AG04450 (cell line): ENCODE measurements at regions not wholly inside any gene's neighbourhood (a gene's known extent, or its start where the extent isn't known, plus 50 kb on each side); places are given as distances from the start of the nearest gene placed in this dataset.

ENCODE experiments used
- CTCF ChIA-PET: fragments of 300-600, 350-600 bp; formaldehyde crosslinking; extraction: SDS; loops from one replicate; lab custom pipeline; 2022; ENCODE audit warnings: antibody characterized with exemption, inconsistent platforms; lab: Charles Lee
- POLR2A ChIA-PET: fragments of 350-600 bp; formaldehyde crosslinking; extraction: SDS; loops from one replicate; lab custom pipeline; 2021; ENCODE audit warnings: antibody characterized with exemption, inconsistent platforms; lab: Yijun Ruan, JAX
- DNase-seq: peaks from one replicate; pipeline ENCODE4 v3.0.0-alpha.2; 2011; ENCODE audit warnings: low read depth, low spot score
- H3K27ac ChIP-seq: one replicate; pipeline ENCODE4 v1.5.1; 2012; ENCODE audit warnings: low read depth, low read length, control low read depth
- H3K27me3 ChIP-seq: one replicate; pipeline ENCODE4 v1.6.0; 2012; ENCODE audit warnings: low read length; ENCODE audit not compliant: control insufficient read depth, insufficient read depth
- H3K4me3 ChIP-seq: 2 replicates; pipeline ENCODE4 v1.5.1; 2011; ENCODE audit warnings: mild to moderate bottlenecking, low read depth, low read length, control low read depth
- H3K9me3 ChIP-seq: 2 replicates; pipeline ENCODE4 v1.5.1; 2012; ENCODE audit warnings: low read length; ENCODE audit not compliant: control insufficient read depth, insufficient read depth
- TF ChIP-seq, protein P1 (sequence below): IDR thresholded peaks from 2 replicates; pipeline ENCODE4 v1.5.1; 2011; ENCODE audit warnings: low read depth, low read length, control low read depth, inconsistent platforms

DNA sequence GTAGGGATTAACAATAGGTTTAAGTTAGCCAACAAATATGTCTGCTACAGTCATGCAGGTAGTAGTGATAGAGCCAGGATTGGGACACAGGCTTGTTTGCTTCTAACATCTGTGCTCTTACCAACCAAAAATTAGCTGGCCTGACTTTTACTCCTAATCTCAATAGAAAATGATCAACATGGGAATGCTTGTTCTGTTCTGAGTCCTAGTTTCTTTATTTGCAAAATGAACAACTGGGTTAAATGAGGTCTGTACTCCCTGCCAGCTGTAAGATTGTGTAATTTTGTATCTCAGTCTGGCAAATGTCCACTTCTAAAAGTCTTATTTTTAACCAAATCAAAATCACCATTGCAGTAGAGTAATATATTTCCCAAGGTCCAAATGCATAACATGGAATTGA lies 216.8 kb downstream of the NMUR2 start:
- no peak for DNase-seq
- ChIA-PET POLR2A (no interaction called here), CTCF (no interaction called here)
- TF ChIP-seq, protein P1, sequence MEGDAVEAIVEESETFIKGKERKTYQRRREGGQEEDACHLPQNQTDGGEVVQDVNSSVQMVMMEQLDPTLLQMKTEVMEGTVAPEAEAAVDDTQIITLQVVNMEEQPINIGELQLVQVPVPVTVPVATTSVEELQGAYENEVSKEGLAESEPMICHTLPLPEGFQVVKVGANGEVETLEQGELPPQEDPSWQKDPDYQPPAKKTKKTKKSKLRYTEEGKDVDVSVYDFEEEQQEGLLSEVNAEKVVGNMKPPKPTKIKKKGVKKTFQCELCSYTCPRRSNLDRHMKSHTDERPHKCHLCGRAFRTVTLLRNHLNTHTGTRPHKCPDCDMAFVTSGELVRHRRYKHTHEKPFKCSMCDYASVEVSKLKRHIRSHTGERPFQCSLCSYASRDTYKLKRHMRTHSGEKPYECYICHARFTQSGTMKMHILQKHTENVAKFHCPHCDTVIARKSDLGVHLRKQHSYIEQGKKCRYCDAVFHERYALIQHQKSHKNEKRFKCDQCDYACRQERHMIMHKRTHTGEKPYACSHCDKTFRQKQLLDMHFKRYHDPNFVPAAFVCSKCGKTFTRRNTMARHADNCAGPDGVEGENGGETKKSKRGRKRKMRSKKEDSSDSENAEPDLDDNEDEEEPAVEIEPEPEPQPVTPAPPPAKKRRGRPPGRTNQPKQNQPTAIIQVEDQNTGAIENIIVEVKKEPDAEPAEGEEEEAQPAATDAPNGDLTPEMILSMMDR = no peak
- H3K9me3 ChIP-seq = no peaks in the 10 kb centered on the region
- H3K27me3 ChIP-seq = no peaks in the 10 kb centered on the region
- no peak overlapping the region for H3K27ac ChIP-seq
- no peak overlapping the region for H3K4me3 ChIP-seq

DNA sequence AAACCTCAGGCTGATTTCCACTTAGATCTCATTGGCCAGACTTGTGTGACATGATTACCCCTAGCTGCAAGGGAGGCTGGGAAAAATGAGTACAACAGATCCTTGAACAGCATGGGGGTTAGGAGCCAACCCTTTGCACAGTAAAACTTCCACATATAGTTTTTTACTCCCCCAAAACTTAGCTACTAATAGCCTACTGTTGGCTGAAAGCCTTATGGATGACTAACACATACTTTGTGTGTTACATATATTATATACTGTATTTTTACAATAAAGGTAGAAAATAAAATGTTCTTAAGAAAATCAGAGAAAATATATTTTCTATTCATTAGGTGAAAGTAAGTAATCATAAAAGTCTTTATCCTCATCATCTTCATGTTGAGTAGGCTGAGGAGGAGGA lies 217.4 kb downstream of the NMUR2 start:
- ChIA-PET CTCF (no interaction called here), POLR2A (no interaction called here)
- no peaks in the 10 kb centered on the region for H3K27me3 ChIP-seq
- H3K27ac ChIP-seq = no peak overlapping the region
- no peak overlapping the region for H3K4me3 ChIP-seq
- no peak for DNase-seq
- H3K9me3 ChIP-seq = no peaks in the 10 kb centered on the region
- TF ChIP-seq, protein P1 = no peak

DNA sequence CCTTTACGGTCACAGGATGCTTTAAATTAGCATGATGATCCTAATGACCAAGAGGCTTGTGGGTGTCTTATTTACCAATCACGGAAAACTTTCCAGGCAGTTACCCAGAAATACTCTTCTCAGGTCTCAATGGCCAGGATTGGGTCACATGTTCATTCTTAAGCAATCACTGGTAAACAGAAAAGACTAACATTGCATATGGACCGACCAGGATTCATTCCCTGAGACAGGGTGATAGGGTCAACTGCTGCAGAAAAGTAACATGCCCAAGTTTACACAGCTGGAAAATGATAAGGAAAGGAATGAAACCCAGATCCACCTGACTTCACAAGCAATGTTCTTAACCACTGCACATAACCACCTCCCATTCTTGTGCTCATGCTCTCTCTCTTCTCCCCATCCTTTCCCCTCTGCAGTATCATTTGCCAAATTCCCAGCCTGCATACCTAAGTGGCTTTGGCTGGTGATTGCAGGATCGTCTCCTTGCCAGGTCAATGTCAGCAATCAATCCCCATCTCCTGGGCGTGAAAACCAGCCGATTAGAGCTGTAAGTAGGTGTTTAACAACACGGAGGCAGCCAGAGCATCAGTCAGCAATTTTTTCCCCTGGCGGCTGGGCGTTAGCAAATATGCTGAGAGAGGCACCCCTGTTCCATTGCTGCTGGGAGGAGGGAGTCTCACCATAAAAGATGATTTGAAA lies 219.4 kb downstream of the NMUR2 start:
- ChIA-PET CTCF (no interaction called here), POLR2A (no interaction called here)
- TF ChIP-seq, protein P1 = no peak
- H3K27ac ChIP-seq = no peak overlapping the region
- H3K9me3 ChIP-seq = no peaks in the 10 kb centered on the region
- no peak overlapping the region for H3K4me3 ChIP-seq
- no peak for DNase-seq
- no peaks in the 10 kb centered on the region for H3K27me3 ChIP-seq

DNA sequence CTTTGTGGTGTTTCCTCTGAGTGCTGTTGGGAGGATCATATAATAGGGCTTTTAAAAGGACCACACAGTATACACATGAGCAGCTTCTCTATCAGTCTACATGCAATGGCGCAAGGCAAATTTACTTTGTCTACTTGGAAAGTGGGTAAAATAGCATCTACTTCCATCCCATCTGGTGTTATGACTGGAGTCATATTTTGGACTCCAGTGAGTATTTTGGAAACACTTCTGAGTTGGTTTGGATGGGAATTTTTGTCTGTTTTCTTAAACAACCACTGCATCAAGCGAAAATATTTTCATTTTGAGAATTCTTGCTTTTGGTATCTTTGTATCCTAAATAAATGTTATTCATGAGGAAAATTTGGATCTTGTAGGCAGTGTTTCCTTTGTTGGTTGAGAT lies 220.8 kb downstream of the NMUR2 start:
- Histone ChIP-seq H3K4me3 (no peak overlapping the region), H3K27ac (no peak overlapping the region), H3K27me3 (no peaks in the 10 kb centered on the region), H3K9me3 (no peaks in the 10 kb centered on the region)
- ChIA-PET CTCF (no interaction called here), POLR2A (no interaction called here)
- TF ChIP-seq, protein P1 = no peak
- DNase-seq = no peak

DNA sequence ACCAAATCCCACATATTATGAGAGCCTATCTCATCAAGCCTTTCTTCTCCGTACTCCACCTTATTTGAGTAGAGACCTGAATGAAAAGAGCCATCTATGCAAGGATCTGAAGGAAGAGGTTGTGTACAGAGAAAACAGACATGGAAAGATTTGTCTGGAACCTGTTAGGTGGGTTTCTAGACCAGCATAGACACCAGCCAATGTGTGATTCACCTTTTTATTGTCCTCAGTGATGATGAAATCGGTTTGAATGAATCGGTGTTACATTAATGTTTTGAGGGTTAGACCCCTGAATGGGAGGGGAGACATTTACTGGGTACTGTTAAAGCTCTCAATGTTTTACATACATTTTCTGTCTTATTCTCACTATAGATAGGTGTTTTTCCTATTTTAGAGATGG lies 223.6 kb downstream of the NMUR2 start:
- H3K27ac ChIP-seq = no peak overlapping the region
- H3K27me3 ChIP-seq = no peaks in the 10 kb centered on the region
- ChIA-PET POLR2A (no interaction called here), CTCF (interaction anchor here (1.1 kb wide), 1 partner anchor 318 kb away, joined by 3 read pairs; no protein-coding TSS in a partner anchor)
- no peaks in the 10 kb centered on the region for H3K9me3 ChIP-seq
- H3K4me3 ChIP-seq = no peak overlapping the region
- no peak for DNase-seq
- TF ChIP-seq, protein P1 = no peak
